ENCODE measurements at regions not wholly inside any gene's neighbourhood (a gene's known extent, or its start where the extent isn't known, plus 50 kb on each side); places are given as distances from the start of the nearest gene placed in this dataset.

DNA sequence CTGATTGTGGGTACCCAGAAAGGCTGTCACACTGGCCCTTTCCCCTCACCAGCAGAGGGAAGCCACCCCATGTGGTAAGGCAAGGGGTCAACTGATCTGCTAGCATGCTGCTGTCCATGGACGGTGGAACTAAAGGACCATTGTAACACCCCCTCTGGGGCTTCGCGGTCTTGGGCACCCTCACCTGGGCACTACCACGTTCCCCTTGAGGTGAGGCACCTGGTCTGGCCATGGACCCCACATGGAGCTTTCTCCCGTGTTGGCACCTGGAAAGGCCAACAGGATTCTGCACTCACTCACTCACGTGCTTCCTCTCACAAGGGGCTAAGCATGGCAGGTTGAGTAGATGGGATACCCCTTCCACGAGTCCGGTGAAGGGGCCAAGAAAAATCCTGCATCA lies 72.0 kb upstream of the RFX3 start:
- TF ChIP-seq POLR2AphosphoS5 (IDR thresholded peaks at IDR 0.05; ENCODE audit: low read depth, low read length) (no peak), TAF1 (IDR thresholded peaks at IDR 0.05; ENCODE audit: borderline replicate concordance, low read depth, low read length) (no peak)
